Esophagus muscularis mucosa (tissue), 4 donors: ENCODE measurements at regions not wholly inside any gene's neighbourhood (a gene's known extent, or its start where the extent isn't known, plus 50 kb on each side); places are given as distances from the start of the nearest gene placed in this dataset.

ENCODE experiments used
- EP300 ChIP-seq: sonication (generic); formaldehyde crosslinking; IDR thresholded peaks from one replicate; pipeline ENCODE4 v1.6.1; 2017; ENCODE audit warnings: antibody characterized with exemption
- POLR2A ChIP-seq: fragments of 450-650 bp; IDR thresholded peaks from one replicate; pipeline ENCODE4 v1.6.1; 2017; ENCODE audit warnings: antibody characterized with exemption, moderate library complexity, mild to moderate bottlenecking, low read depth
- POLR2AphosphoS5 ChIP-seq, 2 donors: sonication (generic); formaldehyde crosslinking; IDR thresholded peaks; one replicate each; pipeline ENCODE4 v1.6.1; 2017; ENCODE audit warnings: antibody characterized with exemption in 2 of 2
- TF ChIP-seq, protein P1 (sequence below), 3 experiments: fragments of 200-600 bp in 2 of 3; fragments of 450-650 bp in 1 of 3; sonication (generic) in 2 of 3; IDR thresholded peaks; one replicate each; pipeline ENCODE4 v1.5.1; 2017 to 2019; ENCODE audit warnings: antibody characterized with exemption in 3 of 3, mild to moderate bottlenecking in 2 of 3, moderate library complexity in 1 of 3

- TF ChIP-seq, protein P1, sequence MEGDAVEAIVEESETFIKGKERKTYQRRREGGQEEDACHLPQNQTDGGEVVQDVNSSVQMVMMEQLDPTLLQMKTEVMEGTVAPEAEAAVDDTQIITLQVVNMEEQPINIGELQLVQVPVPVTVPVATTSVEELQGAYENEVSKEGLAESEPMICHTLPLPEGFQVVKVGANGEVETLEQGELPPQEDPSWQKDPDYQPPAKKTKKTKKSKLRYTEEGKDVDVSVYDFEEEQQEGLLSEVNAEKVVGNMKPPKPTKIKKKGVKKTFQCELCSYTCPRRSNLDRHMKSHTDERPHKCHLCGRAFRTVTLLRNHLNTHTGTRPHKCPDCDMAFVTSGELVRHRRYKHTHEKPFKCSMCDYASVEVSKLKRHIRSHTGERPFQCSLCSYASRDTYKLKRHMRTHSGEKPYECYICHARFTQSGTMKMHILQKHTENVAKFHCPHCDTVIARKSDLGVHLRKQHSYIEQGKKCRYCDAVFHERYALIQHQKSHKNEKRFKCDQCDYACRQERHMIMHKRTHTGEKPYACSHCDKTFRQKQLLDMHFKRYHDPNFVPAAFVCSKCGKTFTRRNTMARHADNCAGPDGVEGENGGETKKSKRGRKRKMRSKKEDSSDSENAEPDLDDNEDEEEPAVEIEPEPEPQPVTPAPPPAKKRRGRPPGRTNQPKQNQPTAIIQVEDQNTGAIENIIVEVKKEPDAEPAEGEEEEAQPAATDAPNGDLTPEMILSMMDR (IDR thresholded peaks at IDR 0.05): no peak
- TF ChIP-seq POLR2AphosphoS5 (IDR thresholded peaks at IDR 0.05): no peak
- no peak for TF ChIP-seq POLR2A
- TF ChIP-seq EP300: no peak
Observed at GRCh38 chrX:122788216-122788615, 395.9 kb upstream of the GRIA3 start.
